SK-N-SH (cell line): ENCODE measurements at regions not wholly inside any gene's neighbourhood (a gene's known extent, or its start where the extent isn't known, plus 50 kb on each side); places are given as distances from the start of the nearest gene placed in this dataset.

Experiments used
- CTCF ChIP-seq: fragments of 200-600 bp; sonication (generic); IDR thresholded peaks from 2 replicates; pipeline ENCODE4 v1.6.1; 2017; ENCODE audit warnings: antibody characterized with exemption, mild to moderate bottlenecking, moderate library complexity
- FOSL2 ChIP-seq: IDR thresholded peaks from 2 replicates; pipeline ENCODE4 v1.4.0; 2012; ENCODE audit warnings: low read depth, mild to moderate bottlenecking, moderate library complexity, borderline replicate concordance
- POLR2AphosphoS5 ChIP-seq: IDR thresholded peaks from 2 replicates; pipeline ENCODE4 v1.6.1; 2012; ENCODE audit warnings: low read depth, low read length
- SMC3 ChIP-seq: IDR thresholded peaks from 2 replicates; pipeline ENCODE4 v1.6.1; 2012; ENCODE audit warnings: low read depth, low read length, improper control_type of control experiment
- USF2 ChIP-seq: fragments of 150-350 bp; IDR thresholded peaks from 2 replicates; pipeline ENCODE4 v1.6.1; 2017; ENCODE audit warnings: antibody characterized with exemption, low read length, low read depth, borderline replicate concordance

- TF ChIP-seq CTCF: no peak
- TF ChIP-seq POLR2AphosphoS5: no peak
- no peak for TF ChIP-seq SMC3
- no peak for TF ChIP-seq FOSL2
- TF ChIP-seq USF2: no peak
These were observed 1177.8 kb upstream of the SEMA6A start for GRCh38 chr5:117752403-117752802.
